ENCODE measurements at regions not wholly inside any gene's neighbourhood (a gene's known extent, or its start where the extent isn't known, plus 50 kb on each side); places are given as distances from the start of the nearest gene placed in this dataset.
A peak's percentile ranks its signal among the peaks of the same experiment; 100 is the strongest.

- no peak overlapping the region for H3K4me3 ChIP-seq (ENCODE audit: low read depth, low read length)
- TF ChIP-seq CTCF (IDR thresholded peaks at IDR 0.05; ENCODE audit: insufficient read depth, low read depth, low read length, missing control alignments): no peak
- no peak for DNase-seq (ENCODE audit: low read depth)
These were observed 288.2 kb upstream of the UGT8 start for GRCh38 chr4:114310296-114310925.

- no peak for DNase-seq (ENCODE audit: low read depth)
- no peak for TF ChIP-seq CTCF (IDR thresholded peaks at IDR 0.05; ENCODE audit: insufficient read depth, low read depth, low read length, missing control alignments)
These were observed 286.8 kb upstream of the UGT8 start for GRCh38 chr4:114311787-114312186.

GRCh38 chr4:114312338-114312737, 286.3 kb upstream of the UGT8 start:
- no peak overlapping the region for H3K4me3 ChIP-seq (ENCODE audit: low read depth, low read length)
- peak; percentile 4 for DNase-seq (ENCODE audit: low read depth)
- TF ChIP-seq CTCF (IDR thresholded peaks at IDR 0.05; ENCODE audit: insufficient read depth, low read depth, low read length, missing control alignments): no peak

More at GRCh38 chr4:114311787-114312186, 286.8 kb upstream of the UGT8 start:
- H3K4me3 ChIP-seq (ENCODE audit: low read depth, low read length): no peak overlapping the region

- TF ChIP-seq CTCF (IDR thresholded peaks at IDR 0.05; ENCODE audit: insufficient read depth, low read depth, low read length, missing control alignments): no peak
- DNase-seq (ENCODE audit: low read depth): no peak
- no peak overlapping the region for H3K4me3 ChIP-seq (ENCODE audit: low read depth, low read length)
These were observed 281.8 kb upstream of the UGT8 start for GRCh38 chr4:114316789-114317188.

- no peak overlapping the region for H3K4me3 ChIP-seq (ENCODE audit: low read depth, low read length)
- DNase-seq (ENCODE audit: low read depth): no peak
- TF ChIP-seq CTCF (IDR thresholded peaks at IDR 0.05; ENCODE audit: insufficient read depth, low read depth, low read length, missing control alignments): no peak
These were observed 281.0 kb upstream of the UGT8 start for GRCh38 chr4:114317564-114317963.

- no peak for TF ChIP-seq CTCF (IDR thresholded peaks at IDR 0.05; ENCODE audit: insufficient read depth, low read depth, low read length, missing control alignments)
- no peak overlapping the region for H3K4me3 ChIP-seq (ENCODE audit: low read depth, low read length)
- no peak for DNase-seq (ENCODE audit: low read depth)
These were observed 280.3 kb upstream of the UGT8 start for GRCh38 chr4:114318309-114318708.

GRCh38 chr4:114320126-114320525, 278.5 kb upstream of the UGT8 start:
- TF ChIP-seq CTCF (IDR thresholded peaks at IDR 0.05; ENCODE audit: insufficient read depth, low read depth, low read length, missing control alignments): no peak
- H3K4me3 ChIP-seq (ENCODE audit: low read depth, low read length): no peak overlapping the region
- no peak for DNase-seq (ENCODE audit: low read depth)

Data from GM12865 (cell line).